ENCODE measurements at regions not wholly inside any gene's neighbourhood (a gene's known extent, or its start where the extent isn't known, plus 50 kb on each side); places are given as distances from the start of the nearest gene placed in this dataset.
A peak's percentile ranks its signal among the peaks of the same experiment; 100 is the strongest.

GRCh38 chr3:84547971-84548970 is 410.5 kb upstream of the CADM2 start:
- no peak for TF ChIP-seq CTCF (IDR thresholded peaks at IDR 0.05; ENCODE audit: control extremely low read depth, extremely low read depth)
- 59 to 64% methylated on average over 23 of the region's 23 CpGs for WGBS, 2 donors
- Histone ChIP-seq H3K4me1 (ENCODE audit: control insufficient read depth in 5 of 5, insufficient read depth in 5 of 5, low read length in 5 of 5) (no peaks in the 10 kb centered on the region), H3K27me3 (ENCODE audit: control insufficient read depth in 3 of 3, insufficient read depth in 3 of 3, low read length in 2 of 3) (no peaks in the 10 kb centered on the region), H3K36me3 (ENCODE audit: control insufficient read depth in 4 of 4, insufficient read depth in 4 of 4, low read length in 4 of 4) (no peaks in the 10 kb centered on the region), H3K9ac (ENCODE audit: insufficient read depth in 1 of 2, low read length in 2 of 2) (no peak overlapping the region), H3K9me3 (ENCODE audit: control insufficient read depth in 4 of 4, insufficient read depth in 3 of 4, low read length in 3 of 4) (peaks cover 0 to 2% (median 0%) of the 10 kb centered on the region in 4 donors), H3K4me3 (no peak overlapping the region), H3K27ac (ENCODE audit: low read depth in 1 of 2, low read length in 1 of 2) (no peak overlapping the region)
- peak; percentile 84 for ATAC-seq (ENCODE audit: insufficient read depth, low FRiP score)
- DNase-seq = peak in 2 of 3 donors; percentile 26 to 30

GRCh38 chr3:84555629-84556028 is 403.2 kb upstream of the CADM2 start:
- DNase-seq = no peak
- TF ChIP-seq CTCF (IDR thresholded peaks at IDR 0.05; ENCODE audit: control extremely low read depth, extremely low read depth) = no peak
- Histone ChIP-seq H3K27me3 (ENCODE audit: control insufficient read depth in 3 of 3, insufficient read depth in 3 of 3, low read length in 2 of 3) (no peaks in the 10 kb centered on the region), H3K4me1 (ENCODE audit: control insufficient read depth in 5 of 5, insufficient read depth in 5 of 5, low read length in 5 of 5) (no peaks in the 10 kb centered on the region), H3K9ac (ENCODE audit: insufficient read depth in 1 of 2, low read length in 2 of 2) (no peak overlapping the region), H3K27ac (ENCODE audit: low read depth in 1 of 2, low read length in 1 of 2) (no peak overlapping the region), H3K9me3 (ENCODE audit: control insufficient read depth in 4 of 4, insufficient read depth in 3 of 4, low read length in 3 of 4) (no peaks in the 10 kb centered on the region), H3K4me3 (no peak overlapping the region), H3K36me3 (ENCODE audit: control insufficient read depth in 4 of 4, insufficient read depth in 4 of 4, low read length in 4 of 4) (no peaks in the 10 kb centered on the region)
- WGBS, 2 donors = 64 to 85% methylated on average over 2 of the region's 2 CpGs
- no peak for ATAC-seq (ENCODE audit: insufficient read depth, low FRiP score)

GRCh38 chr3:84566256-84566655 is 392.5 kb upstream of the CADM2 start:
- Histone ChIP-seq H3K4me1 (ENCODE audit: control insufficient read depth in 5 of 5, insufficient read depth in 5 of 5, low read length in 5 of 5) (no peaks in the 10 kb centered on the region), H3K4me3 (no peak overlapping the region), H3K27ac (ENCODE audit: low read depth in 1 of 2, low read length in 1 of 2) (no peak overlapping the region), H3K36me3 (ENCODE audit: control insufficient read depth in 4 of 4, insufficient read depth in 4 of 4, low read length in 4 of 4) (no peaks in the 10 kb centered on the region), H3K9ac (ENCODE audit: insufficient read depth in 1 of 2, low read length in 2 of 2) (no peak overlapping the region), H3K27me3 (ENCODE audit: control insufficient read depth in 3 of 3, insufficient read depth in 3 of 3, low read length in 2 of 3) (no peaks in the 10 kb centered on the region), H3K9me3 (ENCODE audit: control insufficient read depth in 4 of 4, insufficient read depth in 3 of 4, low read length in 3 of 4) (no peaks in the 10 kb centered on the region)
- no peak for DNase-seq
- ATAC-seq (ENCODE audit: insufficient read depth, low FRiP score) = no peak
- WGBS, 2 donors = 71 to 83% methylated on average over 3 of the region's 3 CpGs
- no peak for TF ChIP-seq CTCF (IDR thresholded peaks at IDR 0.05; ENCODE audit: control extremely low read depth, extremely low read depth)

Data from lung (tissue), 11 donors.